Urinary bladder (tissue), 3 donors: ENCODE measurements at regions not wholly inside any gene's neighbourhood (a gene's known extent, or its start where the extent isn't known, plus 50 kb on each side); places are given as distances from the start of the nearest gene placed in this dataset.
A peak's percentile ranks its signal among the peaks of the same experiment; 100 is the strongest.
"Not testable (repeated sequence)": the region's sequence is repeated elsewhere in the genome, so short reads cannot be mapped to it uniquely, and the experiment has no call there.

Experiments used
- DNase-seq: peaks from one replicate; pipeline ENCODE4 v3.0.0-alpha.2; 2015; ENCODE audit errors: extremely low spot score
- H3K27ac ChIP-seq: one replicate; pipeline ENCODE4 v1.5.1; 2013; ENCODE audit warnings: low read depth, mild to moderate bottlenecking, moderate library complexity
- H3K36me3 ChIP-seq: one replicate; pipeline ENCODE4 v1.6.1; 2013; ENCODE audit warnings: mild to moderate bottlenecking, moderate library complexity; ENCODE audit not compliant: insufficient read depth
- H3K4me1 ChIP-seq: one replicate; pipeline ENCODE4 v1.6.1; 2013; ENCODE audit warnings: mild to moderate bottlenecking, moderate library complexity; ENCODE audit not compliant: insufficient read depth
- H3K4me3 ChIP-seq: one replicate; pipeline ENCODE4 v1.5.1; 2013; ENCODE audit warnings: low read depth, low read length
- WGBS: extraction: QIAGEN DNeasy Blood & Tissue Kit; methylation state at CpG from one replicate; pipeline ENCODE4 v1.1.7; 2013; 5-methylcytosine and 5-hydroxymethylcytosine counted together
- donor health status: healthy with polysubstance abuse.
- donor health status: healthy.

- Histone ChIP-seq H3K27ac (no peak overlapping the region), H3K4me3 (no peak overlapping the region), H3K4me1 (no peaks in the 10 kb centered on the region), H3K36me3 (no peaks in the 10 kb centered on the region)
- DNase-seq: no peak
- 88% methylated on average over 1 of the region's 1 CpG for WGBS
Observed at GRCh38 chr4:160009656-160010493, 907.0 kb downstream of the RAPGEF2 start.

GRCh38 chr4:160019936-160020335 lies 917.1 kb downstream of the RAPGEF2 start:
- Histone ChIP-seq H3K36me3 (no peaks in the 10 kb centered on the region), H3K4me1 (no peaks in the 10 kb centered on the region), H3K4me3 (no peak overlapping the region), H3K27ac (no peak overlapping the region)
- WGBS: 87% methylated on average over 2 of the region's 2 CpGs
- no peak for DNase-seq

- DNase-seq: no peak
- Histone ChIP-seq H3K36me3 (no peaks in the 10 kb centered on the region), H3K27ac (no peak overlapping the region), H3K4me1 (no peaks in the 10 kb centered on the region), H3K4me3 (no peak overlapping the region)
- WGBS: 93% methylated on average over 3 of the region's 3 CpGs
Observed at GRCh38 chr4:160020804-160021203, 917.9 kb downstream of the RAPGEF2 start.

GRCh38 chr4:160021870-160022269 lies 919.0 kb downstream of the RAPGEF2 start:
- Histone ChIP-seq H3K27ac (no peak overlapping the region), H3K4me3 (no peak overlapping the region), H3K36me3 (no peaks in the 10 kb centered on the region), H3K4me1 (no peaks in the 10 kb centered on the region)
- DNase-seq: no peak
- 85% methylated on average over 1 of the region's 1 CpG for WGBS

GRCh38 chr4:160026721-160027120 lies 923.8 kb downstream of the RAPGEF2 start:
- Histone ChIP-seq H3K4me1 (no peaks in the 10 kb centered on the region), H3K4me3 (no peak overlapping the region), H3K36me3 (no peaks in the 10 kb centered on the region), H3K27ac (no peak overlapping the region)
- DNase-seq: no peak
- 68% methylated on average over 2 of the region's 2 CpGs for WGBS

- Histone ChIP-seq H3K27ac (no peak overlapping the region), H3K4me1 (no peaks in the 10 kb centered on the region), H3K4me3 (no peak overlapping the region), H3K36me3 (no peaks in the 10 kb centered on the region)
- no peak for DNase-seq
Observed at GRCh38 chr4:160034501-160034900, 931.6 kb downstream of the RAPGEF2 start.

GRCh38 chr4:160038615-160039014 lies 935.7 kb downstream of the RAPGEF2 start:
- H3K27ac ChIP-seq: no peak overlapping the region
- H3K4me1 ChIP-seq: no peaks in the 10 kb centered on the region
- 34% methylated on average over 2 of the region's 2 CpGs for WGBS
- no peak overlapping the region for H3K4me3 ChIP-seq
- peak; percentile 63 for DNase-seq
- H3K36me3 ChIP-seq: no peaks in the 10 kb centered on the region

GRCh38 chr4:160044693-160045092 lies 941.8 kb downstream of the RAPGEF2 start:
- Histone ChIP-seq H3K27ac (no peak overlapping the region), H3K4me1 (no peaks in the 10 kb centered on the region), H3K36me3 (no peaks in the 10 kb centered on the region), H3K4me3 (no peak overlapping the region)
- no peak for DNase-seq
- 85% methylated on average over 2 of the region's 2 CpGs for WGBS

- H3K4me1 ChIP-seq: no peaks in the 10 kb centered on the region
- no peak for DNase-seq
- H3K27ac ChIP-seq: no peak overlapping the region
- no peak overlapping the region for H3K4me3 ChIP-seq
- 86% methylated on average over 2 of the region's 2 CpGs for WGBS
- no peaks in the 10 kb centered on the region for H3K36me3 ChIP-seq
Observed at GRCh38 chr4:160082432-160083207, 979.7 kb downstream of the RAPGEF2 start.

- no peak overlapping the region for H3K4me3 ChIP-seq
- H3K36me3 ChIP-seq: no peaks in the 10 kb centered on the region
- no peaks in the 10 kb centered on the region for H3K4me1 ChIP-seq
- DNase-seq: no peak
- no peak overlapping the region for H3K27ac ChIP-seq
- 79% methylated on average over 3 of the region's 3 CpGs for WGBS
Observed at GRCh38 chr4:160091631-160092030, 988.8 kb downstream of the RAPGEF2 start.

GRCh38 chr4:160100316-160100715 lies 997.4 kb downstream of the RAPGEF2 start:
- WGBS: 92% methylated on average over 1 of the region's 1 CpG
- Histone ChIP-seq H3K27ac (no peak overlapping the region), H3K4me3 (no peak overlapping the region), H3K4me1 (no peaks in the 10 kb centered on the region), H3K36me3 (no peaks in the 10 kb centered on the region)
- no peak for DNase-seq

- H3K27ac ChIP-seq: no peak overlapping the region
- 64% methylated on average over 3 of the region's 3 CpGs for WGBS
- H3K4me1 ChIP-seq: no peaks in the 10 kb centered on the region
- no peak for DNase-seq
- H3K4me3 ChIP-seq: no peak overlapping the region
- no peaks in the 10 kb centered on the region for H3K36me3 ChIP-seq
Observed at GRCh38 chr4:160110891-160111290, 1008.0 kb downstream of the RAPGEF2 start.

- no peak overlapping the region for H3K27ac ChIP-seq
- no peak for DNase-seq
- H3K36me3 ChIP-seq: no peaks in the 10 kb centered on the region
- H3K4me3 ChIP-seq: no peak overlapping the region
- H3K4me1 ChIP-seq: no peaks in the 10 kb centered on the region
Observed at GRCh38 chr4:160117686-160118085, 1014.8 kb downstream of the RAPGEF2 start.

GRCh38 chr4:160125576-160126287 lies 1022.9 kb downstream of the RAPGEF2 start:
- H3K36me3 ChIP-seq, H3K27ac ChIP-seq, H3K4me3 ChIP-seq, DNase-seq, H3K4me1 ChIP-seq: not testable (repeated sequence)
- 92% methylated on average over 24 of the region's 24 CpGs for WGBS
